Thyroid gland (tissue), 4 donors: ENCODE measurements at regions not wholly inside any gene's neighbourhood (a gene's known extent, or its start where the extent isn't known, plus 50 kb on each side); places are given as distances from the start of the nearest gene placed in this dataset.

Experiments used
- POLR2A ChIP-seq, 2 donors: fragments of 450-650 bp; IDR thresholded peaks; one replicate each; pipeline ENCODE4 v1.6.1; 2017; ENCODE audit warnings: antibody characterized with exemption in 2 of 2, mild to moderate bottlenecking in 2 of 2, moderate library complexity in 1 of 2
- TF ChIP-seq, protein P1 (sequence below), 6 experiments: fragments of 200-600 bp in 3 of 6; fragments of 450-650 bp in 3 of 6; sonication (generic) in 3 of 6; IDR thresholded peaks; one replicate each; pipeline ENCODE4 v1.5.1; 2016 to 2019; ENCODE audit warnings: antibody characterized with exemption in 6 of 6, mild to moderate bottlenecking in 2 of 6, inconsistent platforms in 1 of 6, moderate library complexity in 1 of 6

- TF ChIP-seq, protein P1, sequence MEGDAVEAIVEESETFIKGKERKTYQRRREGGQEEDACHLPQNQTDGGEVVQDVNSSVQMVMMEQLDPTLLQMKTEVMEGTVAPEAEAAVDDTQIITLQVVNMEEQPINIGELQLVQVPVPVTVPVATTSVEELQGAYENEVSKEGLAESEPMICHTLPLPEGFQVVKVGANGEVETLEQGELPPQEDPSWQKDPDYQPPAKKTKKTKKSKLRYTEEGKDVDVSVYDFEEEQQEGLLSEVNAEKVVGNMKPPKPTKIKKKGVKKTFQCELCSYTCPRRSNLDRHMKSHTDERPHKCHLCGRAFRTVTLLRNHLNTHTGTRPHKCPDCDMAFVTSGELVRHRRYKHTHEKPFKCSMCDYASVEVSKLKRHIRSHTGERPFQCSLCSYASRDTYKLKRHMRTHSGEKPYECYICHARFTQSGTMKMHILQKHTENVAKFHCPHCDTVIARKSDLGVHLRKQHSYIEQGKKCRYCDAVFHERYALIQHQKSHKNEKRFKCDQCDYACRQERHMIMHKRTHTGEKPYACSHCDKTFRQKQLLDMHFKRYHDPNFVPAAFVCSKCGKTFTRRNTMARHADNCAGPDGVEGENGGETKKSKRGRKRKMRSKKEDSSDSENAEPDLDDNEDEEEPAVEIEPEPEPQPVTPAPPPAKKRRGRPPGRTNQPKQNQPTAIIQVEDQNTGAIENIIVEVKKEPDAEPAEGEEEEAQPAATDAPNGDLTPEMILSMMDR (IDR thresholded peaks at IDR 0.05): no peak
- no peak for TF ChIP-seq POLR2A (IDR thresholded peaks at IDR 0.05)
Observed at GRCh38 chr1:170410401-170411166, 121.4 kb upstream of the GORAB start.
